Adrenal gland (tissue), 5 donors: ENCODE measurements at regions not wholly inside any gene's neighbourhood (a gene's known extent, or its start where the extent isn't known, plus 50 kb on each side); places are given as distances from the start of the nearest gene placed in this dataset.

Experiments used
- CTCF ChIP-seq, 6 experiments: fragments of 450-650 bp in 4 of 6; fragments of 200-600 bp in 2 of 6; sonication (generic) in 1 of 6; IDR thresholded peaks; 1 replicate in 5 of 6; 2 replicates in 1 of 6; pipeline versions ENCODE4 v1.5.1 to v1.8.0; 2016 to 2021; ENCODE audit warnings: antibody characterized with exemption in 6 of 6, mild to moderate bottlenecking in 2 of 6, moderate library complexity in 1 of 6
- POLR2A ChIP-seq, 2 donors: fragments of 450-650 bp; IDR thresholded peaks; one replicate each; pipeline ENCODE4 v1.6.1; 2017; ENCODE audit warnings: antibody characterized with exemption in 2 of 2, mild to moderate bottlenecking in 2 of 2, moderate library complexity in 1 of 2
- donor health status: DM: no; HTN: no; CAD: no.

- TF ChIP-seq POLR2A (IDR thresholded peaks at IDR 0.05) (no peak), CTCF (IDR thresholded peaks at IDR 0.05) (no peak)
These were observed 826.4 kb downstream of the DCDC2C start for GRCh38 chr2:4529738-4530137.
